ENCODE measurements at regions not wholly inside any gene's neighbourhood (a gene's known extent, or its start where the extent isn't known, plus 50 kb on each side); places are given as distances from the start of the nearest gene placed in this dataset.

- Histone ChIP-seq H3K4me3 (ENCODE audit: low read length in 3 of 3) (no peak overlapping the region), H3K4me1 (ENCODE audit: control insufficient read depth in 2 of 3, insufficient read depth in 2 of 3, low read depth in 1 of 3, low read length in 3 of 3) (no peaks in the 10 kb centered on the region), H3K36me3 (ENCODE audit: control insufficient read depth in 2 of 3, insufficient read depth in 3 of 3, low read length in 3 of 3) (no peaks in the 10 kb centered on the region), H3K9ac (ENCODE audit: low read length in 3 of 3) (no peak overlapping the region), H3K9me3 (ENCODE audit: control insufficient read depth in 2 of 3, insufficient read depth in 1 of 3, low read length in 3 of 3) (no peaks in the 10 kb centered on the region), H3K27ac (ENCODE audit: low read depth in 2 of 2, low read length in 2 of 2) (no peak overlapping the region), H3K27me3 (ENCODE audit: control insufficient read depth, insufficient read depth, low read length) (no peaks in the 10 kb centered on the region)
- intact Hi-C loops (cut with DNase I), result no loop called here
- no peak for TF ChIP-seq CTCF (IDR thresholded peaks at IDR 0.05; ENCODE audit: borderline replicate concordance, extremely low read depth, insufficient read depth)
- FAIRE-seq, result no peak
- DNase-seq, result no peak
These were observed 71.9 kb upstream of the TAF1L start for GRCh38 chr9:32707326-32707725.

- Histone ChIP-seq H3K4me1 (ENCODE audit: control insufficient read depth in 2 of 3, insufficient read depth in 2 of 3, low read depth in 1 of 3, low read length in 3 of 3) (no peaks in the 10 kb centered on the region), H3K27ac (ENCODE audit: low read depth in 2 of 2, low read length in 2 of 2) (no peak overlapping the region), H3K36me3 (ENCODE audit: control insufficient read depth in 2 of 3, insufficient read depth in 3 of 3, low read length in 3 of 3) (no peaks in the 10 kb centered on the region), H3K4me3 (ENCODE audit: low read length in 3 of 3) (no peak overlapping the region), H3K9ac (ENCODE audit: low read length in 3 of 3) (no peak overlapping the region), H3K27me3 (ENCODE audit: control insufficient read depth, insufficient read depth, low read length) (no peaks in the 10 kb centered on the region), H3K9me3 (ENCODE audit: control insufficient read depth in 2 of 3, insufficient read depth in 1 of 3, low read length in 3 of 3) (no peaks in the 10 kb centered on the region)
- FAIRE-seq (no peak), DNase-seq (no peak)
- TF ChIP-seq CTCF (IDR thresholded peaks at IDR 0.05; ENCODE audit: borderline replicate concordance, extremely low read depth, insufficient read depth), result no peak
- intact Hi-C loops (cut with DNase I), result no loop called here
These were observed 73.1 kb upstream of the TAF1L start for GRCh38 chr9:32708480-32709150.

GRCh38 chr9:32709871-32710270 lies 73.5 kb upstream of the TMEM215 start:
- TF ChIP-seq CTCF (IDR thresholded peaks at IDR 0.05; ENCODE audit: borderline replicate concordance, extremely low read depth, insufficient read depth), result no peak
- DNase-seq, result no peak
- Histone ChIP-seq H3K4me3 (ENCODE audit: low read length in 3 of 3) (no peak overlapping the region), H3K9ac (ENCODE audit: low read length in 3 of 3) (no peak overlapping the region), H3K27ac (ENCODE audit: low read depth in 2 of 2, low read length in 2 of 2) (no peak overlapping the region), H3K9me3 (ENCODE audit: control insufficient read depth in 2 of 3, insufficient read depth in 1 of 3, low read length in 3 of 3) (no peaks in the 10 kb centered on the region), H3K27me3 (ENCODE audit: control insufficient read depth, insufficient read depth, low read length) (no peaks in the 10 kb centered on the region), H3K36me3 (ENCODE audit: control insufficient read depth in 2 of 3, insufficient read depth in 3 of 3, low read length in 3 of 3) (no peaks in the 10 kb centered on the region), H3K4me1 (ENCODE audit: control insufficient read depth in 2 of 3, insufficient read depth in 2 of 3, low read depth in 1 of 3, low read length in 3 of 3) (no peaks in the 10 kb centered on the region)
- FAIRE-seq, result no peak
- intact Hi-C loops (cut with DNase I), result no loop called here

- no peak overlapping the region for H3K9ac ChIP-seq (ENCODE audit: low read length in 3 of 3)
- no peak for TF ChIP-seq CTCF (IDR thresholded peaks at IDR 0.05; ENCODE audit: borderline replicate concordance, extremely low read depth, insufficient read depth)
- no peak overlapping the region for H3K27ac ChIP-seq (ENCODE audit: low read depth in 2 of 2, low read length in 2 of 2)
- H3K36me3 ChIP-seq (ENCODE audit: control insufficient read depth in 2 of 3, insufficient read depth in 3 of 3, low read length in 3 of 3), result no peaks in the 10 kb centered on the region
- intact Hi-C loops (cut with DNase I), result no loop called here
- FAIRE-seq (no peak), DNase-seq (no peak)
- no peaks in the 10 kb centered on the region for H3K9me3 ChIP-seq (ENCODE audit: control insufficient read depth in 2 of 3, insufficient read depth in 1 of 3, low read length in 3 of 3)
- H3K27me3 ChIP-seq (ENCODE audit: control insufficient read depth, insufficient read depth, low read length), result no peaks in the 10 kb centered on the region
- no peak overlapping the region for H3K4me3 ChIP-seq (ENCODE audit: low read length in 3 of 3)
- H3K4me1 ChIP-seq (ENCODE audit: control insufficient read depth in 2 of 3, insufficient read depth in 2 of 3, low read depth in 1 of 3, low read length in 3 of 3), result no peaks in the 10 kb centered on the region
These were observed 66.9 kb upstream of the TMEM215 start for GRCh38 chr9:32716425-32716824.

Data from kidney (tissue), 13 donors.